ENCODE measurements at regions not wholly inside any gene's neighbourhood (a gene's known extent, or its start where the extent isn't known, plus 50 kb on each side); places are given as distances from the start of the nearest gene placed in this dataset.
"Not testable (repeated sequence)": the region's sequence is repeated elsewhere in the genome, so short reads cannot be mapped to it uniquely, and the experiment has no call there.

DNA sequence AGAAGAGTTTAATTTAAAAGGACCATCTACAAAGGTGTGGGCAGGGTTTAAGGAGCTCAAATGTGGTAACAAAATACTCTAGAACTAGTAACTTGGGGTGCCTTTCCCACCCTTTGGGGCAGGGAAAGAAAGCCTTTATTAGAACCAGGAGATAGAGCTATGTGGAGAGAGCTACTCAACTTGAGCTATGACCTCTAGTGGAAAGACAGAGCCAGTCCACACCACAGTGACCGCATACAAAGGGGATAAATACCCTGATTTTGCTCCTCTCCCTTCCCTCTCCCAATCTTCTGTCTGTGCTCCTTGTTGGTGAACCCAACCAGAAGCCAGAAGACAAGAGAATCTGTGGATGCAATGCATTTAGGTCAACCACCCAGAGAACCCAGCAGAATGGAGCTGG is 54.4 kb upstream of the JAK1 start:
- no peak for DNase-seq

DNA sequence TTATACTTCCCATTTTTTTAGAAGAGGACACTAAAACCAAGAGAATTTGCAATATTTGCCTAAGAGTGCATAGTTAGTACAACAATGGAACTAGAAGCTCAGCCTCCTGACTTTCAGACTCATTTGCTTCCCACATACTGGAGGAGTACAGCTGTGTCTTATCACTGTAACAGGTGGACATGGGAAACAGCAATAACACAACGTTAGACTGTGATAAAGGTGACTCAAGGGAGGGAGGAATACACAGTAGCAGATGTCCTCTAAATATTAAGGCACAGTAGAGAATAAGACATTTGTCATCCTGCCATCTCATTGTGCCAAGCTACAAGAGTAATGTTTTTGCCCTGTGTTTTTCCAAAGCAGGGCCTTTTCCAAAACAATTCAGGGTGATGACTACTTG is 55.4 kb upstream of the JAK1 start:
- Histone ChIP-seq H3K4me3 (no peak overlapping the region), H3K27me3 (no peaks in the 10 kb centered on the region), H3K9me3 (no peaks in the 10 kb centered on the region), H3K36me3 (no peaks in the 10 kb centered on the region)
- no peak for DNase-seq

More for the DNA sequence above, 54.4 kb upstream of the JAK1 start:
- Histone ChIP-seq H3K27me3 (no peaks in the 10 kb centered on the region), H3K36me3 (no peaks in the 10 kb centered on the region), H3K9me3 (no peaks in the 10 kb centered on the region), H3K4me3 (no peak overlapping the region)

DNA sequence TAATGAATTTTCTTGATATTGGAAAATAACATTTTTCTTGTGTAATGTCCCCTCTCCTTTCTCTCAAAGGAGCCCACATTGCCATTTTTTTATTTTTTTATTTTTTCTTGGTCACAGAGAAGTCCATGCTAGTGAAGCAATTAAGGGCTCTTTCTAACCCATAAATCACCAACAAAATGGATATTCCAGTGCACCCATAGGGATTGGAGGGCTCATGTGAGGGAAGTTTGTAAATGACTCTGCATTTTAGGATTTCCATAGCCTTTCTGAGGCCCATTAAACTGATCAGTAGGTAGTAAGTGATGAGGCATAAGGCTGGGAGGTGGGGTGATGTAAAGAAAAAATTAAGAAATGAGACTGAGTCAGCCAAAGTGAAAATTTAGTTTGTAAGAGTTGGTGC is 55.9 kb upstream of the JAK1 start:
- no peak for DNase-seq
- no peak overlapping the region for H3K4me3 ChIP-seq
- H3K9me3 ChIP-seq, result no peaks in the 10 kb centered on the region

DNA sequence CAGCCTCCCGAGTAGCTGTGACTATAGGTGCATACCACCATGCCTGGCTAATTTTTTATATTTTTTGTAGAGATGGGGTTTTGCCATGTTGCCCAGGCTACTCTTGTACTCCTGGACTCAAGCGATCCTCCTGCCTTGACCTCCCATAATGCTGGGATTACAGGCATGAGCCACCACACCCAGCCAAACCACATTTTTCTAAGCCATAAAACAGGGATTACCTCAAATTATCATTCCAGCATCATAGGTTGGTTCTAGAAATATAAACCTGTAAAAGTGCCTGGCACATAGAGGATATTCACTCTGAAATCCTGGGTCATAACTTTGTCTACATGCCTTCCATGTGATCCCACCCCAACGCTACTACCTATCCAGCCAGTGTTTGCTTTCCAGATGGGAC is 59.4 kb upstream of the JAK1 start:
- no peak for DNase-seq
- Histone ChIP-seq H3K27me3 (no peaks in the 10 kb centered on the region), H3K4me3 (no peak overlapping the region), H3K9me3 (no peaks in the 10 kb centered on the region; the same call in 1 of the 2 replicates), H3K36me3 (no peaks in the 10 kb centered on the region)

More for the DNA sequence above, 55.9 kb upstream of the JAK1 start:
- H3K36me3 ChIP-seq, result no peaks in the 10 kb centered on the region
- H3K27me3 ChIP-seq, result no peaks in the 10 kb centered on the region

DNA sequence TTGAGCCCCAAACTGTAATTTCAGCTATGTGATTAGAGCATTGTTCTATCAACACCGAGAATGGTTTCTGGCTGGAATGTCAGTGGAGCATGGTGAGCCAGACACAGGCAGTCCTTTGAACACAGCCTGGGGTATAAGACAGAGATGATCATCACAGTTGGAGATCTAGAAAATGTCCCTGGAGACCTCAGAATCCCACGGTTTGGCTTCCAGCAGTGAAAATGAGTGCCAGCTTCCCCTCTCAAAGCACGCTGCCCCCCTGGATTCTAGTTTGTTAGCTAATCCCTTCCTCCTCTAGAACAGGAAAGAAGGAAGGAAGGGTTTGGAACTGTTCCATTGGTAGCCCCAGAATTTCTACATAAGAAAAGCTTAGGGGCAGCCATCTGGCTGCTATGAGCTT is 59.9 kb upstream of the JAK1 start:
- Histone ChIP-seq H3K4me3 (no peak overlapping the region), H3K27me3 (no peaks in the 10 kb centered on the region), H3K36me3 (no peaks in the 10 kb centered on the region), H3K9me3 (no peaks in the 10 kb centered on the region; the same call in 1 of the 2 replicates)
- no peak for DNase-seq

DNA sequence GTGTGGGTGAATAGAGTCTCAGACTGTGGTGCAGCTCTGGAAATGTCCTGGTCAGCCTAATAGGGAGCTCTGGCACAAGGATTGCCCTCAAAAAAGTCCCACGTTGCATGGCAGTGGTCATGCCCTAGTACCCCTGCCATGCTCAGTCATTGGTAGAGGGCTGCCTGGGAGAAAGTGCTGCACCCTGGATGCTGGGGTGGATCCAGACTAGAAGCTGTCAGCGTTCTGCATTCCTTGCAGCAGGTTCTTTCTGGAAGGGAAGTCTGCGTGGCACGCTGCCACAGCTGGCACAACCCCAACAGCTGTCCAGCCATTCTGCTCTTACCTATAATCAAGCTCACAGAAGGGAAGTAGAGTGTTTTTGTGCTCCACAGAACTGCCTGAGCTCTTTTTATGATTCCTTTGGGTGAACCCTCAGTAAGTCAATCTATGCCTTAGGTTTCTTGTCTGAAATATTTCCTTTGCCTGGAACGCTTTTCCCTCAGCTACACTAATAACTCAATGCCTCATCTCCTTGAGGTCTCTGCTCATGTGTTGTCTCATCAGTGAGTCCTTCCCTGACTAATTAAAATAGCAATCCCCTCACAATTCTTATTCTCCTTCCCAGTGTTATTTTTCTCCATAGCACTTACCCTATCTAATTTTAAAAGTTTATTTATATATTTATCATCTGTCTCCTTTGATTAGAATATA is 61.5 kb upstream of the JAK1 start:
- peaks cover 2% of the 10 kb centered on the region; the same call in 1 of the 2 replicates for H3K27me3 ChIP-seq
- H3K4me3 ChIP-seq, result no peak overlapping the region
- H3K36me3 ChIP-seq, result no peaks in the 10 kb centered on the region
- no peaks in the 10 kb centered on the region; the same call in 1 of the 2 replicates for H3K9me3 ChIP-seq
- DNase-seq, result peak; percentile 30

DNA sequence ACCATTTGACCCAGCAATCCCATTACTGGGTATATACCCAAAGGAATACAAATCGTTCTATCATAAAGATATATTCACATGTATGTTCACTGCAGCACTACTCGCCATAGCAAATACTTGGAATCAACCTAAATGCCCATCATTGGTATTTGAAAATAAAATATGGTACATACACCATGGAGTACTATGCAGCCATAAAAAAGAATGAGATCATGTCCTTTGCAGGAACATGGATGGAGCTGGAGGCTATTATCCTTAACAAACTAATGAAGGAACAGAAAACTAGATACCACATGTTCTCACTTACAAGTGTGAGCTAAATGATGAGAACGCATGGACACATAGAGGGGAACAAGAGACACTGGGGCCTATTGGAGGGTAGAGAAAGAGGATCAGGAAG is 63.1 kb upstream of the JAK1 start:
- not testable (repeated sequence) for H3K27me3 ChIP-seq, H3K36me3 ChIP-seq, H3K9me3 ChIP-seq, DNase-seq, H3K4me3 ChIP-seq

DNA sequence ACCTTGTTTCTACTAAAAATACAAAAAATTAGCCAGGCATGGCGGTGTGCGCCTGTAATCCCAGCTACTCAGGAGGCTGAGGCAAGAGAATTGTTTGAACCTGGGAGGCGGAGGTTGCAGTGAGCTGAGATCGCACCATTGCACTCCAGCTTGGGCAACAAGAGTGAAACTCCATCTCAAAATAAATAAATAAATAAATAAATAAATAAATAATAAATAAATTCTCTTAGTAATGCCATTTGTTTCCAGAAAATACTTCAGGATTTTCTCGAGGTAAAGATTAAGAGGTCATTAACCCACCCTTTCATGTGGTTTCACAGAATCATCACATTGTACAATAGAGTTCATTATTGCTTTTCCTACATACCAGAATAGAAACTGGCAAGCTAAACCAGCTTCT is 68.5 kb upstream of the JAK1 start:
- not testable (repeated sequence) for H3K27me3 ChIP-seq, DNase-seq, H3K9me3 ChIP-seq, H3K36me3 ChIP-seq, H3K4me3 ChIP-seq

DNA sequence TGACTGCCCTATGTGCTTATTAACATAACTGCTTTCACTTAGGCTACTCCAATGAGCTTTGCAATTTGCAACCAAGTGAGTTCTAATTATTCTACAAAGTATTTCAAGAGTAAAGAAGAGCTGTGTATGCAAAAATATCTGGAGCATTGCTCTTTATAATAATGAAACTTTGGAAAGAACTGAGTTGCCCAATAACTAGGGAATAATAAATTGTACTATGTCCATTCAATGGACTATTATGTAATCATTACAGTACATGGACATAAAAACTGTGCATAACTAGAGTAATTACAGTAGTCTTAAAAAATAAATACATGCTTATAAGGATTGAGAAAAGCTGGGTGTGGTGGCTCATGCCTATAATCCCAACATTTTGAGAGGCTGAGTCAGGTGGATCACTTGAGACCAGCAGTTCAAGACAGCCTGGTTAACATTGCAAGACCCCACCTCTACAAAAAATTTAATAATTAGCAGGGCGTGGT is 70.3 kb upstream of the JAK1 start:
- Histone ChIP-seq H3K36me3 (no peaks in the 10 kb centered on the region), H3K4me3 (no peak overlapping the region), H3K27me3 (peaks cover under 1% of the 10 kb centered on the region; the same call in 1 of the 2 replicates), H3K9me3 (no peaks in the 10 kb centered on the region)
- no peak for DNase-seq

DNA sequence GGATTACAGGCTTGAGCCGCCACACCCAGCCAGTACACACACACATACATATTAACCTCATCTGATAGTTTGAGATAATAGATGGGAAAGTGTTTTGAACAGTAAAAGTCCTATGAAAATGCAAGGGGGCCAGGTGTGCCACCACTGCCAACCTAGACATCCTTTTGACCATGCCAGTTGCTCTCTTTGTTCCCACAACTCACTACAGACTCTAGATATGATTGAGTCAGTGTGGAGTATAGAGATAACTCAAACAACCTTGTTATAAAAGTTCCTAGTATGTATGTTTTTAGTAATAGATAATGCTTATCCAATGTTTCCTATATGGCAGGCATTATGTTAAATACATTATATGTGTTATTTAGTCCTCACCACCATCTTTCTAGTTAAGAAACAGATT is 72.7 kb upstream of the JAK1 start:
- H3K36me3 ChIP-seq, result no peaks in the 10 kb centered on the region

DNA sequence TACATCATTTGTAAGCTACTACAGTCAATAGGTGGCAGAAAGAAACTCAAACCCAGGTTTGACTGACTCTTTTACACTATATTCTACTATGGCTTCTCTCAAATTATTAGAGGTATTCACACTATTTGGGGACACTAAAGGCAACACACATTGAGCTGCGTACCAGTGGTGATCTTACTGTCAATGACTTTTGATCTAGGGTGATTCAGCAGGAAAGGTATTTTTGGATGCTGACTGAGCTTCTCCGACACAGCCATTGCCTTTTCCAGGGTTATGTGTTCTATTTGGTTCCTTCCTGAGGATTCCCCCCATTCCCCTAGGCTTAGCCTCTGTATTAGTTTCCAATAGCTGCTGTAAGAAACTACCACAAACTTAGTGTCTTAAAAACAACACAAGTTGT is 73.2 kb upstream of the JAK1 start:
- no peaks in the 10 kb centered on the region for H3K9me3 ChIP-seq
- H3K27me3 ChIP-seq, result no peaks in the 10 kb centered on the region

More for the DNA sequence above, 72.7 kb upstream of the JAK1 start:
- H3K27me3 ChIP-seq, result no peaks in the 10 kb centered on the region
- H3K9me3 ChIP-seq, result no peaks in the 10 kb centered on the region
- no peak for DNase-seq
- H3K4me3 ChIP-seq, result no peak overlapping the region

DNA sequence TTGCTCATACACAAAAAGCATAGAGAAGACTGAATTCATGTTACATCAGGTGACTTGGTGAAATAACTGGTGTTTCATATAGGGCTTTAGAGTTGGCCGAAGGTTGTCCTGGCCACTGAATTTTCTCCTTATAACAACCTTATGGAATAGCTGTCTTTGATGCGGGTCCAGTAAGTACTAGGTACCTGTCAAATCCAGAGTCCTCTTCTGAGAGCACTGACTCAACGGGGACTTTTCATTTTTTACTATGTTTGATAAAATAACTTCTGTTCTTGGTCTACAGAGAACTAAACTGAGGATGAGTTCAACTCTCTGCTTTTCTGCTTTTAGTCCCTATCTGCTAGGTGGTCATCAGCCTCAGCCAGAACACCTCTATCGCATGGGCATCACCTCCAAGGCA is 76.1 kb upstream of the JAK1 start:
- Histone ChIP-seq H3K27me3 (no peaks in the 10 kb centered on the region), H3K4me3 (no peak overlapping the region), H3K9me3 (no peaks in the 10 kb centered on the region), H3K36me3 (no peaks in the 10 kb centered on the region)
- DNase-seq, result no peak

More for the DNA sequence above, 73.2 kb upstream of the JAK1 start:
- Histone ChIP-seq H3K36me3 (no peaks in the 10 kb centered on the region), H3K4me3 (no peak overlapping the region)
- no peak for DNase-seq

DNA sequence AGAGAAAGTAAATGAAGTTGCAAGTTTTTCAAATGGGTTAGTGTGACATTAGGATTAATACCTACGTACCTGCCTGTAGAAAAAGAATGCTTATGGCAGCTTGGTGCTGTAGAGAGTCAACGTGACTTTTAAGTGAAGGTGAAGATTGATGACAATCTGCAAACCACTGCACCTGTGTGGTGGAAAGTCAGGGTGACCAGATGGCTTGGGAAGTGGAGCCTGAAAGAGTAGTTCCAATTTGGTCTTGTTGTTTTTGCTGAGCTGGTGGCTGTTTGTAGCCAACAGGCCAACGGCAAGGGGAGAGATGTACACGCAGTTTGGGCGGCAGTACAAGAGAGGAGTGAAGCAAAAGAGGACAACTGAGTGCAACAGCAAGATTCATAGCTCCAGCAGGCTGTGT is 78.1 kb upstream of the JAK1 start:
- Histone ChIP-seq H3K9me3 (no peaks in the 10 kb centered on the region), H3K4me3 (no peak overlapping the region), H3K36me3 (no peaks in the 10 kb centered on the region), H3K27me3 (no peaks in the 10 kb centered on the region)
- no peak for DNase-seq

DNA sequence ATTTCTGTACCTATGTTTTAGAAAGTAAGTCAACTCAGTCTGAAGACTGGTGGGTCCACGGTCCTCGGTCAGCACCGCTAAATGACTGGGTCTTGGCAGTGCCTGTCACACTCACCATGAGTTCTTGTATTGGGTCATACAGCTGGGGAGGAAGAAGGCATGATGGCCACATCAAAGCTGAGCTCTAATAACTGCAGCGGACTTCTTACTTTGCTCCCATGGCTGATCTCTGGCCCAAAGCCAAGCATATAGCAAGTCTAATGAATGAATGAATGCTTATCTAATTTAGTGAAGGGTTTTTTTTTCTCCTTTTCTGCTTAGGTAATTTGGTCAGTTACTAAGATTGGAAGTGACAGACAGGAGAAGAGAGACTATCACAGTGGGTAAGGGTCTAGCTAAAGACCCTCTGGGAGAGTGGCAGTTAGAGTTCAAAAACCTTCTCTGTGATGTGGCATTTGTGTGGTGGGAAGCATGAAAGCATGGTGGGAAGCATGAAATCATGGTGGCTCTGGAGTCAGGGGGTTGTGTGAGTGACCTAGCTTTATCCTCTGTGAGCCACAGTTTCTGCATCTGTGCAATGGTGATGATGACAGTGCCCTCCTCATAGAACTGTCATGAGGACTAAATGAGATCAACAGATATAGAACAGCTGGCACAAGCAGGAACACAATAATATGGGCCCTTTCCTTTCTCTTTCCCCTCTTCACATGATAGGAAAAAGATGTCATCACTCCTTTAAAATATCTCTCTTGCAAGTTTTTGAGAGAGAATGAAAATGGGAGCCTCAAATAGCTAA is 78.9 kb upstream of the JAK1 start:
- Histone ChIP-seq H3K27me3 (no peaks in the 10 kb centered on the region), H3K9me3 (no peaks in the 10 kb centered on the region), H3K4me3 (no peak overlapping the region), H3K36me3 (no peaks in the 10 kb centered on the region)
- DNase-seq, result no peak

DNA sequence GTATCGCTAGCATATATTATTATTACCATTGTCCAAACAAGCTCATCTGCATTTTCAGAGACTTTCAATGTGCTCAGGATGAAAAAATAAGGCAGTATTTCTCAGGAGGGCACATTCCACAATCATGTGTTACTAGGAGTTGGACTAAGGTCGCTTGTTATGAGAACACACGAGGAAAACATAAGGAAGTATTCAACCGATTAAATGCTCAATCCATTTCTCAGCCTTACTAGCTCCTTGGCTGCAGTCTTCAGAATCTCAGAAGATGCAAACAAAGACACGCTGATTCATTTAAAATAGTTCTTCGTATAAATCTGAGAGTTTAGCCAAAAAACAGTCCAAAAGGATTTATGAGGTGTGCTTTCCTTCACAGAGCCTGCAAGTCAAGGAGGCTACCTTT is 82.0 kb upstream of the JAK1 start:
- Histone ChIP-seq H3K9me3 (no peaks in the 10 kb centered on the region), H3K36me3 (no peaks in the 10 kb centered on the region), H3K27me3 (no peaks in the 10 kb centered on the region), H3K4me3 (no peak overlapping the region)
- DNase-seq, result no peak

DNA sequence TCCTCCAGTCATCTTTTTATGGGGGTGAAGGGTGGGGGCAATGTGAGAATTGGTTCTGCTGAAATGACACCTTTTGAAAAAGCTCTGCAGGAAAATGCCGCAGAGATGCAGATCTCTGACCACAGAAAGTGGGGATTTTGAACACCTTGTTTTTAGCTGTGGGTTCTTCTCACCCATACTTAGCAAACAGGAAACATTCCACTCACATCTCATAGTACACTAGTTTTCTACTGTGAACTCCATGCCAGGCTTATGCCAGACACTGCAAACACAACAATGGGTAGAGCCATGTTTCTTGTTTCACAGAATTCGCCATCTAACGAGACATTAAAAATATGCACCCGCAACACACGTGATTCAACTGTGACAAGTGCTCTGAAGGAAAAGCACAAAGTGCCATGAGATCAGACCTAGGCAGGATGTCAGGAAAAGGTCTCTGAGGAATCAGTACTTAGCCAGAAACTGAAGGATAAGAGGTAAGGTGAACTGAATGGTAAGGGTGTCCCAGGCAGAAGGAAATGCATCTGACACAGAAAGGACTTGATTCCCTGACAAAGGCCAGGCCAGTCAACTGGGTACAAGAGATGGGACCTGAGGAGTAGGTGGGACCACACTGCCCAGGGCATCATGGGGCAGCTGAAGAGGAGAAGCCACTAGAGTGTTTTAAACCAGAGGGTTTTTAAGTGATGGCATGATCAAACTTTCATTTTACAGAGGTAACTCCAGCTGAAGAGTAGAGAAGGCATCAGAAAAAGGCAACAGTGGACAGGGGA is 83.8 kb upstream of the JAK1 start:
- Histone ChIP-seq H3K4me3 (no peak overlapping the region), H3K27me3 (no peaks in the 10 kb centered on the region), H3K36me3 (no peaks in the 10 kb centered on the region), H3K9me3 (no peaks in the 10 kb centered on the region)
- DNase-seq, result no peak

DNA sequence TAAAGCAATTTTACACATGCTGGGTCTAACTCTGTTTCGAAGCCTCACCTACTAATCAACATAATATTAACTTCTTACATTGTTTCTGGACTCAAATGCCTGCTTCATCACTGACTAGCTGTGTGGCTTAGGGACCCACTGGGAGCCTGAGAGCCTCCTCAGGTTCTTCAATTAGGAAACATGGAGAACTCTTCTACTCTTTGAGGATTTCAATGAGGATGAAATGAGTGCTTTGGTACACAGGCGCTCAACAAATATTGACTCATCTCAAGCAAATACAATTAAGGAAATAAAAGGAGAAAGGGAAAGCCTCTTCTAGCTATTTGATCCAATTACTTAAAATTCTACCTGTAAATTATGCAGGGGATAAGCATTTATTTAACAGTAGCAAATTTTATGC is 84.4 kb upstream of the JAK1 start:
- no peak overlapping the region for H3K4me3 ChIP-seq

More for the DNA sequence above, 84.4 kb upstream of the JAK1 start:
- H3K36me3 ChIP-seq, result no peaks in the 10 kb centered on the region
- H3K27me3 ChIP-seq, result no peaks in the 10 kb centered on the region
- no peaks in the 10 kb centered on the region for H3K9me3 ChIP-seq
- no peak for DNase-seq

Measured in MG63 (cell line).